GM12864 (cell line): ENCODE measurements at regions not wholly inside any gene's neighbourhood (a gene's known extent, or its start where the extent isn't known, plus 50 kb on each side); places are given as distances from the start of the nearest gene placed in this dataset.
"Not testable (repeated sequence)": the region's sequence is repeated elsewhere in the genome, so short reads cannot be mapped to it uniquely, and the experiment has no call there.

ENCODE experiments used
- DNase-seq: peaks from one replicate; pipeline ENCODE4 v3.0.0-alpha.2; 2011; ENCODE audit warnings: low read depth
- H3K4me3 ChIP-seq: 2 replicates; pipeline ENCODE4 v1.5.1; 2011; ENCODE audit warnings: mild to moderate bottlenecking, low read depth, low read length, control low read depth
- TF ChIP-seq, protein P1 (sequence below): IDR thresholded peaks from 2 replicates; pipeline ENCODE4 v1.5.1; 2011; ENCODE audit warnings: low read depth, mild to moderate bottlenecking, moderate library complexity, low read length, control low read depth, inconsistent platforms; ENCODE audit errors: missing control alignments

DNA sequence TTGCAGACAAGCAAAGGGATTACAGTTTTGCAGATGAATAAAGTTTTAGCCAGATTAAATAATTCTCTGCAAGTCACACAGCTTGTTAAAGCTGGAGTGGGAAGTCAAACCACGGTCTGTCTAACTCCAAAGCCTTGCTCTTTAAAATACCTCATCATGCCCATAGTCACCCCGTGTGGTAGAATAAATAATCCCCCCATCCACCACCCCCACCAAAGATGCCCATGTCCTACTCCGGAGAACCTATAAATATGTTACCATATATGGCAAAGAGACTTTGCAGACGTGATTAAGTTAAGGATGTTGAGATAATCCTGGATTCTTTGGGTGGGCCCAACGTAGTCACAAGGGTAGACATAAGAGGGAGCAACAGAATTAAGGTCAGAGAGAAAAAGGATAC is 118.7 kb downstream of the BEND2 start:
- no peak for DNase-seq
- TF ChIP-seq, protein P1, sequence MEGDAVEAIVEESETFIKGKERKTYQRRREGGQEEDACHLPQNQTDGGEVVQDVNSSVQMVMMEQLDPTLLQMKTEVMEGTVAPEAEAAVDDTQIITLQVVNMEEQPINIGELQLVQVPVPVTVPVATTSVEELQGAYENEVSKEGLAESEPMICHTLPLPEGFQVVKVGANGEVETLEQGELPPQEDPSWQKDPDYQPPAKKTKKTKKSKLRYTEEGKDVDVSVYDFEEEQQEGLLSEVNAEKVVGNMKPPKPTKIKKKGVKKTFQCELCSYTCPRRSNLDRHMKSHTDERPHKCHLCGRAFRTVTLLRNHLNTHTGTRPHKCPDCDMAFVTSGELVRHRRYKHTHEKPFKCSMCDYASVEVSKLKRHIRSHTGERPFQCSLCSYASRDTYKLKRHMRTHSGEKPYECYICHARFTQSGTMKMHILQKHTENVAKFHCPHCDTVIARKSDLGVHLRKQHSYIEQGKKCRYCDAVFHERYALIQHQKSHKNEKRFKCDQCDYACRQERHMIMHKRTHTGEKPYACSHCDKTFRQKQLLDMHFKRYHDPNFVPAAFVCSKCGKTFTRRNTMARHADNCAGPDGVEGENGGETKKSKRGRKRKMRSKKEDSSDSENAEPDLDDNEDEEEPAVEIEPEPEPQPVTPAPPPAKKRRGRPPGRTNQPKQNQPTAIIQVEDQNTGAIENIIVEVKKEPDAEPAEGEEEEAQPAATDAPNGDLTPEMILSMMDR, result no peak
- H3K4me3 ChIP-seq, result no peak overlapping the region

DNA sequence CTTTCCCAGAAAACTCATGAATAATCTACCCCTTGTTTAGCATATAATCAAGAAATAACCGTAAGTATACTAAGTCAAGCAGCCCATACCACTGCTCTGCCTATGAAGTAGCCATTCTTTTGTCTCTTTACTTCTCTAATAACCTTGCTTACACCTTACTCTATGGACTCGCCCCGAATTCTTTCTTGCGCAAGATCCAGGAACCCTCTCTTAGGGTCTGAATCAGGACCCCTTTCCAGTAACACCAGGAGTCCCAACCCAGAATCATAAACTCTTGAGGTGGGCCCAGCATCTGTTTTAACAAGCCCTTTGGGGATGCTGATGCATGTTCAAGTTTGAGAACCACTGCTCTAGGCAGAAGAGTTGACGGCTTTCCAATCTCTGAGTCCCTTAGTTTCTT is 119.6 kb downstream of the BEND2 start:
- DNase-seq, result no peak
- no peak overlapping the region for H3K4me3 ChIP-seq
- TF ChIP-seq, protein P1, result no peak

- DNase-seq, result no peak
- TF ChIP-seq, protein P1, result no peak
- no peak overlapping the region for H3K4me3 ChIP-seq
These were observed 120.9 kb downstream of the BEND2 start for GRCh38 chrX:18099745-18100144.

GRCh38 chrX:18098763-18099162 is 121.9 kb downstream of the BEND2 start:
- TF ChIP-seq, protein P1, result no peak
- H3K4me3 ChIP-seq, result no peak overlapping the region
- DNase-seq, result no peak

DNA sequence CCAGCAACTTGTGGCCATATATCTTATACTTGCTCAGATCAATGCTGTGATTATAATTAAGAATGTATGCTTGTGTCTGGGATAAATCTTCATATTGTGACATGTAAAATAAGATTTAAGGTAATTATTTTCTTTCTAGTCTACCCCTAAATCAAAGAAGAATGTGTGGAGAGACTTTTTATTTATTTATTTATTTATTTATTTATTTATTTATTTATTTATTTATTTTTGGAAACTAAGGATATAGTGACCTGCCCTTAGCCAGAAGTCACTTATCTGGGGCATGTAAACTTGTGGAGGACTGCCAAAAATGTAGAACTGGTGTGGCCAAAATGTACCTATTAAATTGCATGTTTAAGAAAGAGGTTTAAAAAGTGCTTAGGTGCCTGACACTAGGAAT is 144.3 kb downstream of the BEND2 start:
- DNase-seq, result no peak
- TF ChIP-seq, protein P1, result no peak

GRCh38 chrX:18075603-18076002 is 145.1 kb downstream of the BEND2 start:
- no peak for DNase-seq
- TF ChIP-seq, protein P1, result no peak
- H3K4me3 ChIP-seq, result no peak overlapping the region

More for the DNA sequence above, 144.3 kb downstream of the BEND2 start:
- no peak overlapping the region for H3K4me3 ChIP-seq

- not testable (repeated sequence) for DNase-seq, H3K4me3 ChIP-seq
These were observed 152.6 kb downstream of the BEND2 start for GRCh38 chrX:18068045-18068444.

GRCh38 chrX:18065956-18066355 is 154.7 kb downstream of the BEND2 start:
- TF ChIP-seq, protein P1, result no peak
- H3K4me3 ChIP-seq, result no peak overlapping the region
- no peak for DNase-seq
